ENCODE measurements at regions not wholly inside any gene's neighbourhood (a gene's known extent, or its start where the extent isn't known, plus 50 kb on each side); places are given as distances from the start of the nearest gene placed in this dataset.

GRCh38 chr3:164883171-164883570 is 195.1 kb downstream of the SI start:
- POLR2A ChIA-PET = no interaction called here
- no peak for ATAC-seq (ENCODE audit: low read depth)
- CTCF ChIA-PET = no interaction called here
- no peaks in the 10 kb centered on the region for H3K79me2 ChIP-seq (ENCODE audit: control insufficient read depth, insufficient read depth, low read length)
- H3K9me3 ChIP-seq (ENCODE audit: control extremely low read depth in 1 of 3, control insufficient read depth in 2 of 3, insufficient read depth in 1 of 3, low read length in 2 of 3) = no peaks in the 10 kb centered on the region
- no peak overlapping the region for H2AFZ ChIP-seq (ENCODE audit: insufficient read depth, low read depth, low read length, poor library complexity, severe bottlenecking)
- H3K4me2 ChIP-seq (replicated peaks; ENCODE audit: low read depth, low read length, poor library complexity, severe bottlenecking) = no peak overlapping the region
- no peaks in the 10 kb centered on the region for H3K36me3 ChIP-seq (replicated peaks in 1 of 2; ENCODE audit: control extremely low read depth in 1 of 2, control insufficient read depth in 1 of 2, extremely low read depth in 1 of 2, insufficient read depth in 2 of 2, low read length in 1 of 2)
- no peak overlapping the region for H3K27ac ChIP-seq (ENCODE audit: low read length in 2 of 2)
- intact Hi-C loops (cut with micrococcal nuclease) = no loop called here
- no peak overlapping the region for H3K9ac ChIP-seq (ENCODE audit: low read length)
- no peak for DNase-seq
- H3K27me3 Mint-ChIP-seq = no peaks in the 10 kb centered on the region
- no peaks in the 10 kb centered on the region for H4K20me1 ChIP-seq (ENCODE audit: control insufficient read depth, insufficient read depth, low read length, poor library complexity, severe bottlenecking)
- H3K4me3 ChIP-seq (ENCODE audit: control extremely low read depth in 1 of 5, extremely low read depth in 1 of 5, insufficient read depth in 1 of 5, low read depth in 2 of 5, low read length in 4 of 5) = no peak overlapping the region
- no peak overlapping the region for H3K27ac Mint-ChIP-seq
- no peaks in the 10 kb centered on the region for H3K27me3 ChIP-seq (replicated peaks in 1 of 4; ENCODE audit: control extremely low read depth in 1 of 4, control insufficient read depth in 3 of 4, insufficient read depth in 4 of 4, low read length in 3 of 4)
- H3K4me1 ChIP-seq (ENCODE audit: control insufficient read depth in 2 of 2, insufficient read depth in 2 of 2, low read length in 2 of 2) = no peaks in the 10 kb centered on the region
- H3K4me3 Mint-ChIP-seq = no peak overlapping the region
- H3K4me1 Mint-ChIP-seq = no peaks in the 10 kb centered on the region
- peaks cover 2% of the 10 kb centered on the region for H3K9me3 Mint-ChIP-seq (ENCODE audit: insufficient read depth)
- TF ChIP-seq EZH2 (IDR thresholded peaks at IDR 0.05; ENCODE audit: borderline replicate concordance, insufficient read depth, low read depth, low read length, poor library complexity, severe bottlenecking) = no peak
- TF ChIP-seq CTCF (IDR thresholded peaks at IDR 0.05) = no peak

GRCh38 chr3:164879201-164879600 is 199.1 kb downstream of the SI start:
- Histone ChIP-seq H4K20me1 (ENCODE audit: control insufficient read depth, insufficient read depth, low read length, poor library complexity, severe bottlenecking) (no peaks in the 10 kb centered on the region), H3K4me2 (replicated peaks; ENCODE audit: low read depth, low read length, poor library complexity, severe bottlenecking) (no peak overlapping the region), H3K36me3 (replicated peaks in 1 of 2; ENCODE audit: control extremely low read depth in 1 of 2, control insufficient read depth in 1 of 2, extremely low read depth in 1 of 2, insufficient read depth in 2 of 2, low read length in 1 of 2) (no peaks in the 10 kb centered on the region), H3K27me3 (replicated peaks in 1 of 4; ENCODE audit: control extremely low read depth in 1 of 4, control insufficient read depth in 3 of 4, insufficient read depth in 4 of 4, low read length in 3 of 4) (no peaks in the 10 kb centered on the region), H3K4me3 (ENCODE audit: control extremely low read depth in 1 of 5, extremely low read depth in 1 of 5, insufficient read depth in 1 of 5, low read depth in 2 of 5, low read length in 4 of 5) (no peak overlapping the region), H3K27ac (ENCODE audit: low read length in 2 of 2) (no peak overlapping the region), H3K79me2 (ENCODE audit: control insufficient read depth, insufficient read depth, low read length) (no peaks in the 10 kb centered on the region), H3K9ac (ENCODE audit: low read length) (no peak overlapping the region), H3K4me1 (ENCODE audit: control insufficient read depth in 2 of 2, insufficient read depth in 2 of 2, low read length in 2 of 2) (no peaks in the 10 kb centered on the region), H2AFZ (ENCODE audit: insufficient read depth, low read depth, low read length, poor library complexity, severe bottlenecking) (no peak overlapping the region), H3K9me3 (ENCODE audit: control extremely low read depth in 1 of 3, control insufficient read depth in 2 of 3, insufficient read depth in 1 of 3, low read length in 2 of 3) (no peaks in the 10 kb centered on the region)
- ChIA-PET CTCF (no interaction called here), POLR2A (no interaction called here)
- Mint-ChIP-seq H3K27me3 (no peaks in the 10 kb centered on the region), H3K4me1 (no peaks in the 10 kb centered on the region), H3K4me3 (no peak overlapping the region), H3K9me3 (ENCODE audit: insufficient read depth) (no peaks in the 10 kb centered on the region), H3K27ac (no peak overlapping the region)
- no peak for DNase-seq
- ATAC-seq (ENCODE audit: low read depth) = no peak
- TF ChIP-seq EZH2 (IDR thresholded peaks at IDR 0.05; ENCODE audit: borderline replicate concordance, insufficient read depth, low read depth, low read length, poor library complexity, severe bottlenecking) = no peak
- TF ChIP-seq CTCF (IDR thresholded peaks at IDR 0.05) = no peak
- WGBS (ENCODE audit: insufficient coverage) = no CpG with 5 or more reads among the region's 4 CpGs
- intact Hi-C loops (cut with micrococcal nuclease) = no loop called here

Measured in B cell (primary cell).